Hepatocyte (in vitro differentiated cells): ENCODE measurements at regions not wholly inside any gene's neighbourhood (a gene's known extent, or its start where the extent isn't known, plus 50 kb on each side); places are given as distances from the start of the nearest gene placed in this dataset.

ENCODE experiments used
- DNase-seq: peaks from one replicate; pipeline ENCODE4 v3.0.0-alpha.2; 2016; ENCODE audit warnings: low spot score
- H2AFZ ChIP-seq: fragments of 200-600 bp; sonication (generic); 2 replicates; pipeline ENCODE4 v1.6.0; 2016; ENCODE audit warnings: antibody characterized with exemption, mild to moderate bottlenecking
- H3K27ac ChIP-seq: fragments of 200-600 bp; sonication (generic); 2 replicates; pipeline ENCODE4 v1.5.1; 2016; ENCODE audit warnings: mild to moderate bottlenecking
- H3K27me3 ChIP-seq: fragments of 200-600 bp; sonication (generic); 2 replicates; pipeline ENCODE4 v1.6.1; 2016
- H3K36me3 ChIP-seq: fragments of 200-600 bp; sonication (generic); replicated peaks from 2 replicates; pipeline ENCODE4 v1.5.1; 2016; ENCODE audit warnings: low read depth; ENCODE audit not compliant: insufficient read depth
- H3K4me1 ChIP-seq: fragments of 200-600 bp; sonication (generic); 2 replicates; pipeline ENCODE4 v1.5.1; 2016; ENCODE audit warnings: mild to moderate bottlenecking, moderate library complexity; ENCODE audit not compliant: insufficient read depth
- H3K4me2 ChIP-seq: fragments of 200-600 bp; sonication (generic); 2 replicates; pipeline ENCODE4 v1.6.0; 2016
- H3K4me3 ChIP-seq: fragments of 200-600 bp; sonication (generic); 2 replicates; pipeline ENCODE4 v1.5.1; 2016; ENCODE audit warnings: mild to moderate bottlenecking
- H3K79me2 ChIP-seq: fragments of 200-600 bp; sonication (generic); 2 replicates; pipeline ENCODE4 v1.6.0; 2017; ENCODE audit warnings: mild to moderate bottlenecking
- H3K9me2 ChIP-seq: fragments of 200-600 bp; sonication (generic); replicated peaks from 2 replicates; pipeline ENCODE4 v1.6.0; 2017; ENCODE audit warnings: mild to moderate bottlenecking; ENCODE audit not compliant: insufficient read depth
- H3K9me3 ChIP-seq: fragments of 200-600 bp; sonication (generic); 2 replicates; pipeline ENCODE4 v1.5.1; 2016; ENCODE audit warnings: low read depth, mild to moderate bottlenecking
- H4K20me1 ChIP-seq: fragments of 200-600 bp; sonication (generic); 2 replicates; pipeline ENCODE4 v1.6.0; 2016; ENCODE audit warnings: mild to moderate bottlenecking; ENCODE audit not compliant: insufficient read depth, poor library complexity, severe bottlenecking
- CTCF ChIP-seq: fragments of 200-600 bp; sonication (generic); IDR thresholded peaks from 2 replicates; pipeline ENCODE4 v1.5.1; 2016; ENCODE audit warnings: antibody characterized with exemption, mild to moderate bottlenecking; ENCODE audit not compliant: poor library complexity
- EZH2 ChIP-seq: fragments of 200-600 bp; sonication (generic); IDR thresholded peaks from 2 replicates; pipeline ENCODE4 v1.6.1; 2016; ENCODE audit warnings: antibody characterized with exemption, mild to moderate bottlenecking, borderline replicate concordance
- EZH2phosphoT487 ChIP-seq: fragments of 200-600 bp; sonication (generic); IDR thresholded peaks from one replicate; pipeline ENCODE4 v1.6.1; 2018; ENCODE audit warnings: antibody characterized with exemption, mild to moderate bottlenecking, low read depth, moderate library complexity; ENCODE audit not compliant: unreplicated experiment, severe bottlenecking
- WGBS: methylation state at CpG from one replicate; pipeline ENCODE4 v1.1.6; 2016; ENCODE audit warnings: low lambda C conversion rate; ENCODE audit errors: missing lambda C conversion rate; 5-methylcytosine and 5-hydroxymethylcytosine counted together

- no peaks in the 10 kb centered on the region for H3K9me3 ChIP-seq
- no peak overlapping the region for H3K4me3 ChIP-seq
- H3K4me2 ChIP-seq = no peak overlapping the region
- no peak overlapping the region for H2AFZ ChIP-seq
- no peak for DNase-seq
- no peaks in the 10 kb centered on the region for H3K4me1 ChIP-seq
- no peaks in the 10 kb centered on the region for H4K20me1 ChIP-seq
- no peaks in the 10 kb centered on the region for H3K79me2 ChIP-seq
- TF ChIP-seq EZH2 (no peak), CTCF (no peak), EZH2phosphoT487 (no peak)
- no peaks in the 10 kb centered on the region for H3K9me2 ChIP-seq
- no peaks in the 10 kb centered on the region for H3K36me3 ChIP-seq
- H3K27ac ChIP-seq = no peak overlapping the region
- no peaks in the 10 kb centered on the region for H3K27me3 ChIP-seq
- 78% methylated on average over 2 of the region's 2 CpGs for WGBS
Measured at GRCh38 chr9:79131246-79131774, 440.5 kb upstream of the TLE4 start.

- 52% methylated on average over 4 of the region's 4 CpGs for WGBS
Measured at GRCh38 chr9:79131824-79132377, 439.9 kb upstream of the TLE4 start.

GRCh38 chr9:79134654-79135053 lies 437.1 kb upstream of the TLE4 start:
- Histone ChIP-seq H3K79me2 (no peaks in the 10 kb centered on the region), H4K20me1 (no peaks in the 10 kb centered on the region), H3K9me2 (no peaks in the 10 kb centered on the region), H2AFZ (no peak overlapping the region), H3K4me2 (no peak overlapping the region), H3K27me3 (no peaks in the 10 kb centered on the region), H3K4me3 (no peak overlapping the region), H3K9me3 (no peaks in the 10 kb centered on the region), H3K27ac (no peak overlapping the region), H3K4me1 (no peaks in the 10 kb centered on the region), H3K36me3 (no peaks in the 10 kb centered on the region)
- WGBS = 51% methylated on average over 5 of the region's 5 CpGs
- peak; percentile 13 for DNase-seq
- TF ChIP-seq EZH2 (no peak), CTCF (no peak), EZH2phosphoT487 (no peak)

More at GRCh38 chr9:79131824-79132377, 439.9 kb upstream of the TLE4 start:
- Histone ChIP-seq H3K9me3 (no peaks in the 10 kb centered on the region), H4K20me1 (no peaks in the 10 kb centered on the region), H3K36me3 (no peaks in the 10 kb centered on the region), H3K4me1 (no peaks in the 10 kb centered on the region), H3K27ac (no peak overlapping the region), H3K79me2 (no peaks in the 10 kb centered on the region), H3K9me2 (no peaks in the 10 kb centered on the region), H2AFZ (no peak overlapping the region), H3K4me2 (no peak overlapping the region), H3K27me3 (no peaks in the 10 kb centered on the region), H3K4me3 (no peak overlapping the region)
- peak; percentile 7 for DNase-seq
- TF ChIP-seq EZH2 = no peak

DNA sequence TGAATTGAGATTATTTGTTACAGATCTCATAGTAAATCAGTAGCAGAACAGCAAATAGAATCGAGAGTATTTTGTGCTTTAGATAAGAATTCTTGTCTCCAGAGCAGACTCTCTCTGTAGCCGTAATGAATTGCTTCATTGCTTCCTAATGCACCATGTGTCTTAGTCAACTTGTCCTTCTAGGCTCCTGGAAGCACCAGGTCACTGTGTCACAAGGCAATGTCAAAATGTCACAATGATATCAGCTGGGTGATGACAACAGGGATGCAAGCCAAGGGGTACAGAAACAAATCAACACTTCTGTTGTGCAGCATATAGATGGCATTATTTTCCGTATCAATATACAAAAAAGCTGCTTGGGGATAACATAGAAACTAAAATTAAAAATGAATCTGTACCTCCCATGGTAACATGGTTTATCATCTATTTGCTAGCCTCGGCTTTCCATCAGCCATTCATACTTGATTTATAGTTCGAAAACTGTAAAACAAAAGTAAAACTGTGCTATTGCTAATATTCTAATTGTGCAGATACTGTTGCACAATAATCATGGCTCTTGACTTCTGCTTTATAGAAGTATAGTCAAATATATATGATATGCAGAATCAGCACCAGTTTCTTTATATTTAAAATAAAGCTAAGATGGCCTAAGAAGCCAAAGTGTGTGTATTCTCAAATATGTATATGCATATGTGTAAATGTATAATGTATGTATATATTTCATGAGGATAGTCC lies 435.9 kb upstream of the TLE4 start:
- H3K9me2 ChIP-seq = no peaks in the 10 kb centered on the region
- DNase-seq = no peak
- no peak for TF ChIP-seq EZH2
- TF ChIP-seq EZH2phosphoT487 = no peak
- no peak for TF ChIP-seq CTCF

More for the DNA sequence above, 435.9 kb upstream of the TLE4 start:
- peaks cover 3% of the 10 kb centered on the region for H3K4me1 ChIP-seq
- H4K20me1 ChIP-seq = no peaks in the 10 kb centered on the region
- no peak overlapping the region for H3K4me2 ChIP-seq
- no peaks in the 10 kb centered on the region for H3K79me2 ChIP-seq
- no peaks in the 10 kb centered on the region for H3K9me3 ChIP-seq
- WGBS = 78% methylated on average over 5 of the region's 5 CpGs
- no peak overlapping the region for H3K27ac ChIP-seq
- H3K27me3 ChIP-seq = no peaks in the 10 kb centered on the region
- no peak overlapping the region for H2AFZ ChIP-seq
- no peaks in the 10 kb centered on the region for H3K36me3 ChIP-seq
- H3K4me3 ChIP-seq = no peak overlapping the region
